Activated CD4-positive, alpha-beta memory T cell treated with anti-CD3 and anti-CD28 coated beads, Interleukin-2, amount 10 ng/mL, durations not matched to agents 7 days and 5 days (primary cell): ENCODE measurements at regions not wholly inside any gene's neighbourhood (a gene's known extent, or its start where the extent isn't known, plus 50 kb on each side); places are given as distances from the start of the nearest gene placed in this dataset.

Experiments
- CTCF ChIA-PET: fragments of 350-600 bp; sonication (Branson Sonifier 250); formaldehyde crosslinking; loops from one replicate; lab custom pipeline; 2021; ENCODE audit warnings: antibody characterized with exemption, inconsistent platforms; lab: Charles Lee
- POLR2A ChIA-PET: fragments of 350-600 bp; sonication (Branson Sonifier 250); formaldehyde crosslinking; loops from one replicate; lab custom pipeline; 2021; ENCODE audit warnings: antibody characterized with exemption; lab: Charles Lee
- DNase-seq: peaks from one replicate; pipeline ENCODE4 v3.0.0-alpha.2; 2020
- H3K27ac Mint-ChIP-seq: one replicate; pipeline ENCODE4 v1.8.0; 2021; ENCODE audit warnings: mild to moderate bottlenecking, mixed read lengths
- H3K27me3 Mint-ChIP-seq: one replicate; pipeline ENCODE4 v1.8.0; 2021; ENCODE audit warnings: mixed read lengths
- H3K36me3 Mint-ChIP-seq: one replicate; pipeline ENCODE4 v1.8.0; 2021; ENCODE audit warnings: low read depth, mixed read lengths
- H3K4me1 Mint-ChIP-seq: one replicate; pipeline ENCODE4 v1.8.0; 2021; ENCODE audit warnings: mixed read lengths
- H3K4me3 Mint-ChIP-seq: one replicate; pipeline ENCODE4 v1.8.0; 2021; ENCODE audit warnings: mild to moderate bottlenecking, mixed read lengths
- H3K9me3 Mint-ChIP-seq: one replicate; pipeline ENCODE4 v1.8.0; 2021; ENCODE audit warnings: mixed read lengths

DNA sequence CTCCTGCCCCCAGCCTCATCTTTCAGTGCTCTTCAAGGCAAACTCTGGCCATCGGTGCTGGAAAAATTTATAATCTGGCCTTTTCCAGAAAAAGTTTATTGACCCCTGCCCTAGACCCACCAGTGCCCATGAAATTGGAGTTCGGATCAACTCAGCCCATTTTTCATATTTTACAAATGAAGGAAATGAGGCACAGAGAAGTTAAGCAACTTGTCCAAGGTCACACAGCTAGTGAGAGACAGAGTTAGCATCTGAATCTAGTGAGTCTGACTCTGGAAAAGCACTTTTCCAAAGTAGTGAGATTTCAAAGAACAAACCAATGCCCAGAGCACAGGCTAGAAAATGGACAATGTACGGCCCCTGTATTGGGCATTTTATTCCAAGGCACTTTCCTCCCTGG is 69.4 kb upstream of the TLE3 start:
- no peaks in the 10 kb centered on the region for H3K9me3 Mint-ChIP-seq
- no peaks in the 10 kb centered on the region for H3K36me3 Mint-ChIP-seq
- ChIA-PET POLR2A (interaction anchor here (0.6 kb wide), 1 partner anchor 1183 kb away, joined by 3 read pairs; no protein-coding TSS in a partner anchor), CTCF (no interaction called here)
- DNase-seq: no peak
- no peak overlapping the region for H3K27ac Mint-ChIP-seq
- no peaks in the 10 kb centered on the region for H3K27me3 Mint-ChIP-seq
- no peaks in the 10 kb centered on the region for H3K4me1 Mint-ChIP-seq
- no peak overlapping the region for H3K4me3 Mint-ChIP-seq

DNA sequence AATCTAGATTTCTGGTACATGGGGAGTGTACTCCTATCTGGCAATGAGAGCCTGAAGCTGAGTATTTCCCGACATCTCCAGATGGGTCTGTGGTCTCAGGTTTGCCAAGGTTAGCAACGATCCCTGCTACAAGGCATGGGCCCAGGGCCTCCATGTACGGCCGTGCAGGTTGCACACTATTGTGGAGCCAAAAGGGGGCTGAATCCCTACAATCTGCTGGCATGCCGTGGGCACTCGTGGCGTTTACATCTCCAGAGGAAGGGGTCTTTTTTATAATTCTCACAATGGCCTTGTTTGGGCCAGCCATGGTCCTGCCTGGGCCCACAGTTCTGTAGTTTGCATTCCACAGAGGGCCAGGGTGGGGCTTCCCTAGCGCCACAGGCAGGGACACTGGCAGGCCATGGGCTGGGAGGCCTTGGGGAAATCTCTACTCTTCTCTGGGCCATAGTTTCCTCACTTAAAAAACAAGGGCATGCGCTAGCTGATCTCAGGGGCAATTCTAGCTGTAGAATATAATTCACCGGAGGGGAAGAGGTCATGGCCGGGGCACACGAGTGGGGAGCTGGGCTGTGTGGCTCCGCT is 68.9 kb upstream of the TLE3 start:
- DNase-seq: no peak
- ChIA-PET POLR2A (no interaction called here), CTCF (no interaction called here)
- no peaks in the 10 kb centered on the region for H3K4me1 Mint-ChIP-seq
- no peaks in the 10 kb centered on the region for H3K36me3 Mint-ChIP-seq
- H3K9me3 Mint-ChIP-seq: no peaks in the 10 kb centered on the region
- no peak overlapping the region for H3K4me3 Mint-ChIP-seq
- no peak overlapping the region for H3K27ac Mint-ChIP-seq
- no peaks in the 10 kb centered on the region for H3K27me3 Mint-ChIP-seq

DNA sequence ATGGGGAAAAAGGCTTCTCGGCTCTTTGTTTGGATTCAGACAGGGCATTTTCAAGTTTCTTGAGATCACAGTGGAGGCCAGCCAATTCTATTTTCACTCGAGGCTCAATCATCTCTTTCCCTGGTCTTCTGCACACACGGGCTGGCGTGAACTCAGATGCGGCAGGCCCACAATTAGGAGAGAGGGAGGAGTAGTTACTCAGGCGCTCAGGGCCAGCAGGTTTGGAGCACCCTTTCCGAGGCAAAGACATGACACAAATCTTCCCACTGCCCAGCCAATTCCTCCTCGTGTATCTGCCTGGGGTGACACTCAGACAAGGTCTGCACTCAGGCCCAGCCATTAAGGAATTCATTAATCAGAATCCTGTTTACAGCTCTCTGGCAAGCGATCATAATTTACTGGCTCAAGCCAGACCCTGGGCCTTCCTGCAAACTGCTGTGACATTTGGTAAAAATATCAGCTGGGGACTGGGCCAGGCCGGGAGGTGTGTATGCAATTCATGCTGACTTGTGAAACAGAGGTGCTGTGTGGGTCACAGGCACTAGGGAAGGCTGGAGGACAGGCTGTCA is 68.1 kb upstream of the TLE3 start:
- Mint-ChIP-seq H3K4me3 (no peak overlapping the region), H3K27ac (no peak overlapping the region), H3K27me3 (no peaks in the 10 kb centered on the region), H3K36me3 (no peaks in the 10 kb centered on the region), H3K9me3 (no peaks in the 10 kb centered on the region), H3K4me1 (no peaks in the 10 kb centered on the region)
- ChIA-PET POLR2A (no interaction called here), CTCF (no interaction called here)
- DNase-seq: no peak

DNA sequence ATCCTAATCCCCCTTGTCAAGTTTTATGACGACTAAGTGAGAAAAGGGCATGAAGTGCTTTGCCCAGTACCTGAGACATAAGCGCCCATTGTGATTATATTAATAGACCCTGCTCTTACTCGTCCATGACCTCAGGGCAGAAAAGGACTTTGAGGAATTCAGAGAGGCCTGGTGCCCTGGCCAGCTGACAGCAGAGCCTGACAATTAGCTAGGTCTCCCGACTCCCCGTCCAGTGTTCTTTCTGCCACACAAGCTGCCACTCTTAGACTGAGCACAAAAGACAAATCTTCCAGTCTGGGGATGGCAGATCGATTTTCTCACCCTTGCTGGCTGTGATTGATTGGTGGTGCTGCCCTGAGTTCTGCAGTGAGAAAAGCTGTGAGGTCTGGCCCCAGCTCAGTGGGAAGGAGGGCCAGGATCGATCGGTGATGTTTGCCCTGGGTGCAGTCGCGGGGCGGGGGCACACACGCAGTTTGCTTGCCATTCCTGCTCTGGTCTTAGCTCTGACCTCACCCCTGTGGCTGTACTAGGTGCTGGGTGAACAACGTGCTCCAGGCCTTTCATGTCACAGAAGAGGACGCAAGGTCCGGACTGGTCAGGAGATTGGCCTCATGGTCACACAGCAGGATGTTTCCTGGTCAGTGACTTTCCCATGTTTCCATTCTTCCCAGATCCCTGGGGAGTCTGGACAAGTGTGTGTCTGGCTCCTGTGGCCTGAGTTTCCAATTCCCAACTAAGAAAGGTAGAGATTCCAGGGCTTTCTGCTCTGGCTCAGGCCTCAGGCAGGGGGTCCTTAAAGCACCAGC is 67.4 kb upstream of the TLE3 start:
- no peaks in the 10 kb centered on the region for H3K36me3 Mint-ChIP-seq
- no peaks in the 10 kb centered on the region for H3K4me1 Mint-ChIP-seq
- H3K27me3 Mint-ChIP-seq: no peaks in the 10 kb centered on the region
- H3K27ac Mint-ChIP-seq: no peak overlapping the region
- ChIA-PET POLR2A (no interaction called here), CTCF (no interaction called here)
- no peaks in the 10 kb centered on the region for H3K9me3 Mint-ChIP-seq
- DNase-seq: no peak
- H3K4me3 Mint-ChIP-seq: no peak overlapping the region

DNA sequence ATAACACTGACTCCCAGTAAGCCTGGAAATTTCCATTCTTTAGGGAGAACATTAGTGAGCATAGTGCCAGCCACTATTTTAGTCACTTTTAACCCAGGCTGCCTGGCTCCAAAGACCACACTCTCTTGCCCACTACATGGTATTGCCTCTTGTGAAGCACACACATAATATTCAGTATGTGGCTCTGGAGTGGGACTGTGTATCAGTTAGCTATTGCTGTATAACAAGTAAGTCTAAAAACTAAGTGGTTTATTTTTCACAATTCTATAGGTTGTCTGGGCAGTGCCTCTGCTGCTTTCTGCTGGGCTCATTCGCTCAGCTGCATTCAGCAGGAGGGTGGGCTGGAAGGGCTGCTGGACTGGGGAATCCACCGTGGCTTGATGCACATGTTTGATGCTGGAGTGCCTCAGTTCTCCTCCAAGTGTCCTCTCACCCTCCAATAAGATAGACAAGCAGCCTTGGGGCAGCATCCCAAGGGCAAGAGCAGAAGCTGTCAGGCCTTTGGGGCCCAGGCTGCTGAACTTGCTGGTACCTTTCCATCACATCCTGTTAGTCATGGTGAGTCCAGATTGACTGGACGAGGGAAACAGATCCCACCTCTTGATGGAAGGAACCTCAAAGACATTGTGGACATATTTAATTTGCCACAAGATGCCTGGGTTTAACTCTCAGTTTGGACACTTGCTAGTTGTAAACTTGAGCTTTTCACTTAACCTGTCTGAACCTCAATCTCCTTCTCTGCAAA is 66.6 kb upstream of the TLE3 start:
- peaks cover 2% of the 10 kb centered on the region for H3K27me3 Mint-ChIP-seq
- no peak overlapping the region for H3K27ac Mint-ChIP-seq
- DNase-seq: no peak
- POLR2A ChIA-PET: no interaction called here
- CTCF ChIA-PET: no interaction called here
- no peaks in the 10 kb centered on the region for H3K36me3 Mint-ChIP-seq
- H3K9me3 Mint-ChIP-seq: no peaks in the 10 kb centered on the region
- no peak overlapping the region for H3K4me3 Mint-ChIP-seq
- no peaks in the 10 kb centered on the region for H3K4me1 Mint-ChIP-seq

DNA sequence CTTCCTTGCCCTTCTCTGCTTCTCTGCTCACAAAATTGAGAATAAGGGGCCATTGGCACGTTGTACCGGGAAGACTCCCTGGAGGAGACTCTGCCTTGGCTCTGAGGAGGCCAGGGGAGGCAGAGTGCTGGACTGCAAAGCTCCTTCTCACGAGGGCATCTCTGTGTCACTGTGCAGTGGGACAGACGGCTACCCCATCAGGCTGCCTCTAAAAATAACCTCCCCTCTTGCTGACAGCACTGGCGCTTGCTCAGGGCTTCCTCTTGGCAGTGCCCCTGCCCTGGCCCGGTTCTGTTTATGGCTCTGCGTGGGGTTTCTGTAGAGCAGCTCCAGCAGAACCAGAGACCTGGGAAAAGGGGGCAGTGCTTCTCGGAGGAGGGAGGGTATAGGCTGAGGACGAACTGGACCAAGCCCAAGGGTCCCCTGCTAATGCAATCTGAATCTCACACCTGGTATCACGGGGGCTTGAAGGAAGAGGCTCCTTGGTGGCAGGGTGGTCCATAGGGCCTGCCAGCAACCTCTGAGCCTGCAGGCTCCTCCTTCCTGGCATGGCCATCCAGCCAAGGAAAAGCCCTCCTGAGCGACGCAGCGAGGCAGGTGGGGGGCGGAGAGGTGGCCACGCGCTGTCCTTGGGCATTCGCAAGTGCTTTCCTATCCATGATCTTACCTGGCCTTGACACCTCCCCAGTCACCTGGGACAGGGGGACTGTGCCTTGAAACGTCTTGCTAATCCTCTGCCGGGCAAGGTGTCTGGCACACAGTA is 63.3 kb upstream of the TLE3 start:
- Mint-ChIP-seq H3K27ac (no peak overlapping the region), H3K27me3 (peaks cover 6% of the 10 kb centered on the region), H3K4me3 (no peak overlapping the region), H3K4me1 (no peaks in the 10 kb centered on the region), H3K36me3 (no peaks in the 10 kb centered on the region), H3K9me3 (no peaks in the 10 kb centered on the region)
- DNase-seq: no peak
- ChIA-PET CTCF (no interaction called here), POLR2A (no interaction called here)

GRCh38 chr15:70160267-70160666 is 62.5 kb upstream of the TLE3 start:
- Mint-ChIP-seq H3K27ac (no peak overlapping the region), H3K36me3 (no peaks in the 10 kb centered on the region), H3K9me3 (no peaks in the 10 kb centered on the region), H3K27me3 (peaks cover 6% of the 10 kb centered on the region), H3K4me3 (no peak overlapping the region), H3K4me1 (no peaks in the 10 kb centered on the region)
- POLR2A ChIA-PET: no interaction called here
- CTCF ChIA-PET: no interaction called here
- no peak for DNase-seq

DNA sequence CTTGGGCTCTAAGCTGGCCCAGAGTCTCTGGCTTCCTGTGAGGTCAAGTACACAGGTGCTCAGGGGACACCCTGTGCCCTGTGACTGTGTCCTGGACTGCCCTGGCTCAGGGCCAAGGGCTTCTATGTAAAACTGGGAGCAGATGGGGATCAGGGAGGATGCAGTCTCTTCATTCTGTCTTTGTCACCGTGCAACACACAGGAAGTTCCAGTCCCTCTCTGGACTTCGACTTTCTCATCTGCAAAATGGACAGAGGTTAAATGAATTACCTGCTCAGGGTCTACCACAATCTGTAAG is 61.9 kb upstream of the TLE3 start:
- ChIA-PET POLR2A (interaction anchor here (0.6 kb wide), 1 partner anchor 24 kb away, joined by 3 read pairs; no protein-coding TSS in a partner anchor), CTCF (interaction anchor here (0.7 kb wide), 1 partner anchor 1610 kb away, joined by 7 read pairs; no protein-coding TSS in a partner anchor)
- Mint-ChIP-seq H3K36me3 (no peaks in the 10 kb centered on the region), H3K9me3 (no peaks in the 10 kb centered on the region), H3K4me3 (no peak overlapping the region), H3K27ac (no peak overlapping the region), H3K4me1 (no peaks in the 10 kb centered on the region), H3K27me3 (peaks cover 11% of the 10 kb centered on the region)
- no peak for DNase-seq

GRCh38 chr15:70159001-70159712 is 61.4 kb upstream of the TLE3 start:
- Mint-ChIP-seq H3K27ac (no peak overlapping the region), H3K4me1 (no peaks in the 10 kb centered on the region), H3K36me3 (no peaks in the 10 kb centered on the region), H3K4me3 (no peak overlapping the region), H3K27me3 (peaks cover 11% of the 10 kb centered on the region), H3K9me3 (no peaks in the 10 kb centered on the region)
- no peak for DNase-seq
- ChIA-PET CTCF (interaction anchor here (0.7 kb wide), 1 partner anchor 1609 kb away, joined by 7 read pairs; no protein-coding TSS in a partner anchor), POLR2A (interaction anchor here (0.6 kb wide), 1 partner anchor 25 kb away, joined by 3 read pairs; no protein-coding TSS in a partner anchor)

GRCh38 chr15:70158309-70159000 is 60.7 kb upstream of the TLE3 start:
- no peaks in the 10 kb centered on the region for H3K4me1 Mint-ChIP-seq
- no peak for DNase-seq
- H3K36me3 Mint-ChIP-seq: no peaks in the 10 kb centered on the region
- CTCF ChIA-PET: no interaction called here
- H3K27me3 Mint-ChIP-seq: peaks cover 11% of the 10 kb centered on the region
- no peak overlapping the region for H3K4me3 Mint-ChIP-seq
- H3K9me3 Mint-ChIP-seq: no peaks in the 10 kb centered on the region
- POLR2A ChIA-PET: no interaction called here
- H3K27ac Mint-ChIP-seq: no peak overlapping the region

- CTCF ChIA-PET: no interaction called here
- Mint-ChIP-seq H3K4me1 (no peaks in the 10 kb centered on the region), H3K4me3 (no peak overlapping the region), H3K27me3 (peaks cover 11% of the 10 kb centered on the region), H3K9me3 (no peaks in the 10 kb centered on the region), H3K27ac (no peak overlapping the region), H3K36me3 (no peaks in the 10 kb centered on the region)
- no peak for DNase-seq
- POLR2A ChIA-PET: no interaction called here
These were observed 59.1 kb upstream of the TLE3 start for GRCh38 chr15:70156671-70157271.
